H1 (cell line): ENCODE measurements at regions not wholly inside any gene's neighbourhood (a gene's known extent, or its start where the extent isn't known, plus 50 kb on each side); places are given as distances from the start of the nearest gene placed in this dataset.

ENCODE experiments used
- FOSL1 ChIP-seq: IDR thresholded peaks from 2 replicates; pipeline ENCODE4 v1.6.1; 2011; ENCODE audit warnings: mild to moderate bottlenecking, low read depth, low read length, moderate library complexity; ENCODE audit not compliant: insufficient read depth
- KDM5A ChIP-seq: fragments of 200-600 bp; IDR thresholded peaks from 2 replicates; pipeline ENCODE4 v1.7.1; 2012; ENCODE audit warnings: mild to moderate bottlenecking, low read length, inconsistent platforms, mixed read lengths
- POLR2A ChIP-seq, 2 experiments: IDR thresholded peaks; 1 replicate in 1 of 2; 2 replicates in 1 of 2; pipeline ENCODE4 v1.6.1; 2011; ENCODE audit warnings: low read depth in 2 of 2, low read length in 2 of 2, mild to moderate bottlenecking in 2 of 2; ENCODE audit errors: control extremely low read depth in 1 of 2
- POLR2AphosphoS5 ChIP-seq: IDR thresholded peaks from 2 replicates; pipeline ENCODE4 v1.6.1; 2011; ENCODE audit warnings: low read depth, low read length
- RAD21 ChIP-seq, 2 experiments: IDR thresholded peaks in 1 of 2; conservative IDR thresholded peaks in 1 of 2; 2 replicates each; pipeline ENCODE4 v1.6.1; 2011; ENCODE audit warnings: low read depth in 2 of 2, low read length in 2 of 2, improper control_type of control experiment in 1 of 2, inconsistent platforms in 1 of 2, mild to moderate bottlenecking in 1 of 2, moderate library complexity in 1 of 2
- RBBP5 ChIP-seq: IDR thresholded peaks from 2 replicates; pipeline ENCODE4 v1.7.1; 2012; ENCODE audit warnings: low read depth, mild to moderate bottlenecking, inconsistent platforms, low read length, moderate library complexity, borderline replicate concordance
- RXRA ChIP-seq: IDR thresholded peaks from 2 replicates; pipeline ENCODE4 v1.6.1; 2011; ENCODE audit warnings: low read depth, mild to moderate bottlenecking, low read length, moderate library complexity; ENCODE audit not compliant: insufficient read depth
- SIRT6 ChIP-seq: IDR thresholded peaks from one replicate; pipeline ENCODE4 v1.7.1; 2012; ENCODE audit warnings: low read length, inconsistent platforms
- SP2 ChIP-seq: IDR thresholded peaks from 2 replicates; pipeline ENCODE4 v1.6.1; 2012; ENCODE audit warnings: mild to moderate bottlenecking, low read length, inconsistent platforms
- TF ChIP-seq, protein P1 (sequence below): IDR thresholded peaks from 2 replicates; pipeline ENCODE4 v1.6.1; 2012; ENCODE audit warnings: inconsistent platforms
- TF ChIP-seq, protein P2 (sequence below), 3 experiments: IDR thresholded peaks; 1 replicate in 2 of 3; 2 replicates in 1 of 3; pipeline versions ENCODE4 v1.5.1 to v1.6.1; 2011; ENCODE audit warnings: low read length in 3 of 3, mild to moderate bottlenecking in 3 of 3, inconsistent platforms in 2 of 3, low read depth in 1 of 3, moderate library complexity in 1 of 3; ENCODE audit not compliant: insufficient read depth in 1 of 3; ENCODE audit errors: control extremely low read depth in 1 of 3
- TF ChIP-seq, protein P3 (sequence below): IDR thresholded peaks from 2 replicates; pipeline ENCODE4 v1.6.1; 2011; ENCODE audit warnings: low read depth, mild to moderate bottlenecking, low read length; ENCODE audit not compliant: insufficient read depth
- TF ChIP-seq, protein P4 (sequence below): IDR thresholded peaks from 2 replicates; pipeline ENCODE4 v1.6.1; 2011; ENCODE audit warnings: low read length, improper control_type of control experiment

DNA sequence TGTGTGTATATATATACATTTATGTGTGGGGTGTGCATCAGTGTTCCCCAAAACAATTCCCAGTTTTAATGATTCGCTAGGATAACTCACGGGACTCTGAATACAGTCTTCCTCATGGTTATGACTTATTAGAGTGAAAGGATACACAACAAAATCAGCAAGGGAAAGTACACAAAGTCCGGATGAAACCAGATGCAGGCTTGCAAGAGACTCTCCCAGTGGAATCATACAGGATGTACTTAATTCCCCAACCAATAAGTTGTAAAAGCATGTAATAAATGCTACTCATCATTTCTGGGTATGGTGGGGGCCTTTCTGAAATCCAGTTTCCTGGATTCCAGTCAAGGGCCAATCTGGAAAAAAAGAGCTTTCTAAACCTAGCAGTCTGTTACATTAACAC lies 654.1 kb upstream of the SYT4 start:
- no peak for TF ChIP-seq POLR2AphosphoS5
- no peak for TF ChIP-seq POLR2A (IDR thresholded peaks at IDR 0.05; ENCODE audit: control extremely low read depth in 1 of 2, low read depth in 2 of 2, low read length in 2 of 2)
- TF ChIP-seq SIRT6 = no peak
- TF ChIP-seq, protein P1, sequence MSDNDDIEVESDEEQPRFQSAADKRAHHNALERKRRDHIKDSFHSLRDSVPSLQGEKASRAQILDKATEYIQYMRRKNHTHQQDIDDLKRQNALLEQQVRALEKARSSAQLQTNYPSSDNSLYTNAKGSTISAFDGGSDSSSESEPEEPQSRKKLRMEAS = no peak
- TF ChIP-seq, protein P2, sequence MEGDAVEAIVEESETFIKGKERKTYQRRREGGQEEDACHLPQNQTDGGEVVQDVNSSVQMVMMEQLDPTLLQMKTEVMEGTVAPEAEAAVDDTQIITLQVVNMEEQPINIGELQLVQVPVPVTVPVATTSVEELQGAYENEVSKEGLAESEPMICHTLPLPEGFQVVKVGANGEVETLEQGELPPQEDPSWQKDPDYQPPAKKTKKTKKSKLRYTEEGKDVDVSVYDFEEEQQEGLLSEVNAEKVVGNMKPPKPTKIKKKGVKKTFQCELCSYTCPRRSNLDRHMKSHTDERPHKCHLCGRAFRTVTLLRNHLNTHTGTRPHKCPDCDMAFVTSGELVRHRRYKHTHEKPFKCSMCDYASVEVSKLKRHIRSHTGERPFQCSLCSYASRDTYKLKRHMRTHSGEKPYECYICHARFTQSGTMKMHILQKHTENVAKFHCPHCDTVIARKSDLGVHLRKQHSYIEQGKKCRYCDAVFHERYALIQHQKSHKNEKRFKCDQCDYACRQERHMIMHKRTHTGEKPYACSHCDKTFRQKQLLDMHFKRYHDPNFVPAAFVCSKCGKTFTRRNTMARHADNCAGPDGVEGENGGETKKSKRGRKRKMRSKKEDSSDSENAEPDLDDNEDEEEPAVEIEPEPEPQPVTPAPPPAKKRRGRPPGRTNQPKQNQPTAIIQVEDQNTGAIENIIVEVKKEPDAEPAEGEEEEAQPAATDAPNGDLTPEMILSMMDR (IDR thresholded peaks at IDR 0.05; ENCODE audit: control extremely low read depth in 1 of 3, insufficient read depth in 1 of 3, low read depth in 1 of 3, low read length in 3 of 3) = no peak
- no peak for TF ChIP-seq SP2
- TF ChIP-seq FOSL1 = no peak
- no peak for TF ChIP-seq RXRA
- TF ChIP-seq RAD21 (IDR thresholded peaks at IDR 0.05 in 1 of 2, conservative IDR thresholded peaks at IDR 0.05 in 1 of 2; ENCODE audit: low read depth in 2 of 2, low read length in 2 of 2) = no peak
- TF ChIP-seq, protein P3, sequence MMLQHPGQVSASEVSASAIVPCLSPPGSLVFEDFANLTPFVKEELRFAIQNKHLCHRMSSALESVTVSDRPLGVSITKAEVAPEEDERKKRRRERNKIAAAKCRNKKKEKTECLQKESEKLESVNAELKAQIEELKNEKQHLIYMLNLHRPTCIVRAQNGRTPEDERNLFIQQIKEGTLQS = no peak
- TF ChIP-seq RBBP5 = no peak
- TF ChIP-seq KDM5A = no peak
- TF ChIP-seq, protein P4, sequence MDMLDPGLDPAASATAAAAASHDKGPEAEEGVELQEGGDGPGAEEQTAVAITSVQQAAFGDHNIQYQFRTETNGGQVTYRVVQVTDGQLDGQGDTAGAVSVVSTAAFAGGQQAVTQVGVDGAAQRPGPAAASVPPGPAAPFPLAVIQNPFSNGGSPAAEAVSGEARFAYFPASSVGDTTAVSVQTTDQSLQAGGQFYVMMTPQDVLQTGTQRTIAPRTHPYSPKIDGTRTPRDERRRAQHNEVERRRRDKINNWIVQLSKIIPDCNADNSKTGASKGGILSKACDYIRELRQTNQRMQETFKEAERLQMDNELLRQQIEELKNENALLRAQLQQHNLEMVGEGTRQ = no peak
